SK-N-SH (cell line): ENCODE measurements at regions not wholly inside any gene's neighbourhood (a gene's known extent, or its start where the extent isn't known, plus 50 kb on each side); places are given as distances from the start of the nearest gene placed in this dataset.
A peak's percentile ranks its signal among the peaks of the same experiment; 100 is the strongest.

Experiments used
- CHD2 ChIP-seq: fragments of 150-350 bp; IDR thresholded peaks from 2 replicates; pipeline ENCODE4 v1.6.1; 2018; ENCODE audit warnings: low read length; ENCODE audit not compliant: partially characterized antibody
- FOXJ3 ChIP-seq: sonication (generic); formaldehyde crosslinking; IDR thresholded peaks from 2 replicates; pipeline ENCODE4 v1.5.1; 2020; ENCODE audit warnings: mild to moderate bottlenecking, missing genetic modification reagents
- GATA2 ChIP-seq: sonication (generic); formaldehyde crosslinking; IDR thresholded peaks from 2 replicates; pipeline ENCODE4 v1.5.0; 2020; ENCODE audit warnings: mild to moderate bottlenecking, missing genetic modification reagents
- MXI1 ChIP-seq: IDR thresholded peaks from 2 replicates; pipeline ENCODE4 v1.6.1; 2012; ENCODE audit warnings: mild to moderate bottlenecking, low read depth, low read length, improper control_type of control experiment
- NFIC ChIP-seq: IDR thresholded peaks from 2 replicates; pipeline ENCODE4 v1.4.0; 2012; ENCODE audit warnings: borderline replicate concordance
- NRF1 ChIP-seq: IDR thresholded peaks from 2 replicates; pipeline ENCODE4 v1.6.1; 2012; ENCODE audit warnings: low read depth, mild to moderate bottlenecking, low read length
- POLR2AphosphoS5 ChIP-seq: IDR thresholded peaks from 2 replicates; pipeline ENCODE4 v1.6.1; 2012; ENCODE audit warnings: low read depth, low read length
- SMC3 ChIP-seq: IDR thresholded peaks from 2 replicates; pipeline ENCODE4 v1.6.1; 2012; ENCODE audit warnings: low read depth, low read length, improper control_type of control experiment
- TF ChIP-seq, protein P1 (sequence below): fragments of 150-350 bp; IDR thresholded peaks from 2 replicates; pipeline ENCODE4 v1.6.1; 2017; ENCODE audit warnings: antibody characterized with exemption, low read length, low read depth, borderline replicate concordance
- TF ChIP-seq, protein P2 (sequence below): fragments of 200-600 bp; sonication (generic); IDR thresholded peaks from 2 replicates; pipeline ENCODE4 v1.6.1; 2017; ENCODE audit warnings: antibody characterized with exemption, mild to moderate bottlenecking, moderate library complexity
- TF ChIP-seq, protein P3 (sequence below): IDR thresholded peaks from 2 replicates; pipeline ENCODE4 v1.6.1; 2012; ENCODE audit warnings: mild to moderate bottlenecking, low read depth, low read length, moderate library complexity
- TF ChIP-seq, protein P4 (sequence below): IDR thresholded peaks from 2 replicates; pipeline ENCODE4 v1.4.0; 2012; ENCODE audit warnings: low read depth

DNA sequence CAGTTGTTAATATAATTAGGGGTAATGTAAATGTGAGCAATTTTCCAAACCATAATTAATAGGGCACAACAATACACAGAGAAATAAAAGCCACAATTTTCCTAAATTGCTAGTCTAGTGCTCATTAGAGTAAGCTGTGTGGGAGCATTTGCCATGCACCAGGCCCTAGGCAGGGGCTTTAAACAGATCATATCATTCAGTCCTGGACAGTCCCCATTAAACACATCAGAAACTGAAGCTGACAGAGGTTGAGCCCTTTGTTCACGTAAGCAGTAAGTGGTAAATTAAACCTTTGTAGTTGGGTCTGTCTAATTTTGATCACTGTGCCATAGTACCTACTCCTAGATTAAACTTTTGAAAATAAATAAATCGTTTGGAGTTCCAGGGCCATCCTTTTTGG, 931.1 kb downstream of the C6orf118 start:
- TF ChIP-seq, protein P1, sequence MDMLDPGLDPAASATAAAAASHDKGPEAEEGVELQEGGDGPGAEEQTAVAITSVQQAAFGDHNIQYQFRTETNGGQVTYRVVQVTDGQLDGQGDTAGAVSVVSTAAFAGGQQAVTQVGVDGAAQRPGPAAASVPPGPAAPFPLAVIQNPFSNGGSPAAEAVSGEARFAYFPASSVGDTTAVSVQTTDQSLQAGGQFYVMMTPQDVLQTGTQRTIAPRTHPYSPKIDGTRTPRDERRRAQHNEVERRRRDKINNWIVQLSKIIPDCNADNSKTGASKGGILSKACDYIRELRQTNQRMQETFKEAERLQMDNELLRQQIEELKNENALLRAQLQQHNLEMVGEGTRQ, result no peak
- TF ChIP-seq, protein P2, sequence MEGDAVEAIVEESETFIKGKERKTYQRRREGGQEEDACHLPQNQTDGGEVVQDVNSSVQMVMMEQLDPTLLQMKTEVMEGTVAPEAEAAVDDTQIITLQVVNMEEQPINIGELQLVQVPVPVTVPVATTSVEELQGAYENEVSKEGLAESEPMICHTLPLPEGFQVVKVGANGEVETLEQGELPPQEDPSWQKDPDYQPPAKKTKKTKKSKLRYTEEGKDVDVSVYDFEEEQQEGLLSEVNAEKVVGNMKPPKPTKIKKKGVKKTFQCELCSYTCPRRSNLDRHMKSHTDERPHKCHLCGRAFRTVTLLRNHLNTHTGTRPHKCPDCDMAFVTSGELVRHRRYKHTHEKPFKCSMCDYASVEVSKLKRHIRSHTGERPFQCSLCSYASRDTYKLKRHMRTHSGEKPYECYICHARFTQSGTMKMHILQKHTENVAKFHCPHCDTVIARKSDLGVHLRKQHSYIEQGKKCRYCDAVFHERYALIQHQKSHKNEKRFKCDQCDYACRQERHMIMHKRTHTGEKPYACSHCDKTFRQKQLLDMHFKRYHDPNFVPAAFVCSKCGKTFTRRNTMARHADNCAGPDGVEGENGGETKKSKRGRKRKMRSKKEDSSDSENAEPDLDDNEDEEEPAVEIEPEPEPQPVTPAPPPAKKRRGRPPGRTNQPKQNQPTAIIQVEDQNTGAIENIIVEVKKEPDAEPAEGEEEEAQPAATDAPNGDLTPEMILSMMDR, result no peak
- TF ChIP-seq NFIC (no peak), SMC3 (no peak), FOXJ3 (CRISPR knock-in tag) (no peak), CHD2 (no peak), POLR2AphosphoS5 (no peak), GATA2 (peak; percentile 65), MXI1 (no peak), NRF1 (no peak)
- TF ChIP-seq, protein P3, sequence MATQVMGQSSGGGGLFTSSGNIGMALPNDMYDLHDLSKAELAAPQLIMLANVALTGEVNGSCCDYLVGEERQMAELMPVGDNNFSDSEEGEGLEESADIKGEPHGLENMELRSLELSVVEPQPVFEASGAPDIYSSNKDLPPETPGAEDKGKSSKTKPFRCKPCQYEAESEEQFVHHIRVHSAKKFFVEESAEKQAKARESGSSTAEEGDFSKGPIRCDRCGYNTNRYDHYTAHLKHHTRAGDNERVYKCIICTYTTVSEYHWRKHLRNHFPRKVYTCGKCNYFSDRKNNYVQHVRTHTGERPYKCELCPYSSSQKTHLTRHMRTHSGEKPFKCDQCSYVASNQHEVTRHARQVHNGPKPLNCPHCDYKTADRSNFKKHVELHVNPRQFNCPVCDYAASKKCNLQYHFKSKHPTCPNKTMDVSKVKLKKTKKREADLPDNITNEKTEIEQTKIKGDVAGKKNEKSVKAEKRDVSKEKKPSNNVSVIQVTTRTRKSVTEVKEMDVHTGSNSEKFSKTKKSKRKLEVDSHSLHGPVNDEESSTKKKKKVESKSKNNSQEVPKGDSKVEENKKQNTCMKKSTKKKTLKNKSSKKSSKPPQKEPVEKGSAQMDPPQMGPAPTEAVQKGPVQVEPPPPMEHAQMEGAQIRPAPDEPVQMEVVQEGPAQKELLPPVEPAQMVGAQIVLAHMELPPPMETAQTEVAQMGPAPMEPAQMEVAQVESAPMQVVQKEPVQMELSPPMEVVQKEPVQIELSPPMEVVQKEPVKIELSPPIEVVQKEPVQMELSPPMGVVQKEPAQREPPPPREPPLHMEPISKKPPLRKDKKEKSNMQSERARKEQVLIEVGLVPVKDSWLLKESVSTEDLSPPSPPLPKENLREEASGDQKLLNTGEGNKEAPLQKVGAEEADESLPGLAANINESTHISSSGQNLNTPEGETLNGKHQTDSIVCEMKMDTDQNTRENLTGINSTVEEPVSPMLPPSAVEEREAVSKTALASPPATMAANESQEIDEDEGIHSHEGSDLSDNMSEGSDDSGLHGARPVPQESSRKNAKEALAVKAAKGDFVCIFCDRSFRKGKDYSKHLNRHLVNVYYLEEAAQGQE, result no peak
- TF ChIP-seq, protein P4, sequence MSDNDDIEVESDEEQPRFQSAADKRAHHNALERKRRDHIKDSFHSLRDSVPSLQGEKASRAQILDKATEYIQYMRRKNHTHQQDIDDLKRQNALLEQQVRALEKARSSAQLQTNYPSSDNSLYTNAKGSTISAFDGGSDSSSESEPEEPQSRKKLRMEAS, result no peak
